Mucosa of descending colon (tissue), 3 donors: ENCODE measurements at regions not wholly inside any gene's neighbourhood (a gene's known extent, or its start where the extent isn't known, plus 50 kb on each side); places are given as distances from the start of the nearest gene placed in this dataset.

ENCODE experiments used
- ATAC-seq: fragments of 200-7000 bp; cut with Tn5 transposase; one replicate; pipeline ENCODE4 v1.9.1; 2020; ENCODE audit warnings: mild to moderate bottlenecking, moderate library complexity
- DNase-seq, 3 donors: peaks; one replicate each; pipeline ENCODE4 v3.0.0-alpha.2; 2020
- H3K36me3 ChIP-seq: fragments of 200-600 bp; one replicate; pipeline ENCODE4 v1.8.0; 2021; ENCODE audit warnings: low read depth, mild to moderate bottlenecking
- H3K4me1 ChIP-seq: fragments of 200-600 bp; one replicate; pipeline ENCODE4 v1.8.0; 2021; ENCODE audit warnings: low read depth, mild to moderate bottlenecking
- H3K4me3 ChIP-seq: fragments of 200-600 bp; one replicate; pipeline ENCODE4 v1.8.0; 2021; ENCODE audit warnings: mild to moderate bottlenecking
- H3K9me3 ChIP-seq: fragments of 200-600 bp; one replicate; pipeline ENCODE4 v1.8.0; 2021; ENCODE audit warnings: mild to moderate bottlenecking
- intact Hi-C, 2 donors: fragments of 100-400 bp; cut with DNase I in 1 of 2; cut with micrococcal nuclease in 1 of 2; formaldehyde crosslinking; loops; one replicate each; pipeline versions ENCODE4 v1.11.0 to v1.11.1; 2022; cut with DNase I, micrococcal nuclease
- TF ChIP-seq, protein P1 (sequence below): fragments of 200-600 bp; IDR thresholded peaks from one replicate; pipeline ENCODE4 v1.8.0; 2022; ENCODE audit warnings: antibody characterized with exemption, mild to moderate bottlenecking
- donor health status: DM: no; HTN: no; CAD: no; lungs with moderate emphysema.
- donor health status: DM: no; HTN: no; CAD: no.
- donor health status: DM: no; HTN: yes; CAD: no.

GRCh38 chr15:70292076-70292760 lies 194.5 kb upstream of the TLE3 start:
- ATAC-seq (no peak), DNase-seq (no peak)
- no peaks in the 10 kb centered on the region for H3K36me3 ChIP-seq
- TF ChIP-seq, protein P1, sequence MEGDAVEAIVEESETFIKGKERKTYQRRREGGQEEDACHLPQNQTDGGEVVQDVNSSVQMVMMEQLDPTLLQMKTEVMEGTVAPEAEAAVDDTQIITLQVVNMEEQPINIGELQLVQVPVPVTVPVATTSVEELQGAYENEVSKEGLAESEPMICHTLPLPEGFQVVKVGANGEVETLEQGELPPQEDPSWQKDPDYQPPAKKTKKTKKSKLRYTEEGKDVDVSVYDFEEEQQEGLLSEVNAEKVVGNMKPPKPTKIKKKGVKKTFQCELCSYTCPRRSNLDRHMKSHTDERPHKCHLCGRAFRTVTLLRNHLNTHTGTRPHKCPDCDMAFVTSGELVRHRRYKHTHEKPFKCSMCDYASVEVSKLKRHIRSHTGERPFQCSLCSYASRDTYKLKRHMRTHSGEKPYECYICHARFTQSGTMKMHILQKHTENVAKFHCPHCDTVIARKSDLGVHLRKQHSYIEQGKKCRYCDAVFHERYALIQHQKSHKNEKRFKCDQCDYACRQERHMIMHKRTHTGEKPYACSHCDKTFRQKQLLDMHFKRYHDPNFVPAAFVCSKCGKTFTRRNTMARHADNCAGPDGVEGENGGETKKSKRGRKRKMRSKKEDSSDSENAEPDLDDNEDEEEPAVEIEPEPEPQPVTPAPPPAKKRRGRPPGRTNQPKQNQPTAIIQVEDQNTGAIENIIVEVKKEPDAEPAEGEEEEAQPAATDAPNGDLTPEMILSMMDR, result no peak
- H3K4me3 ChIP-seq, result no peak overlapping the region
- no peaks in the 10 kb centered on the region for H3K9me3 ChIP-seq
- intact Hi-C loops, result no loop called here
- H3K4me1 ChIP-seq, result no peaks in the 10 kb centered on the region

DNA sequence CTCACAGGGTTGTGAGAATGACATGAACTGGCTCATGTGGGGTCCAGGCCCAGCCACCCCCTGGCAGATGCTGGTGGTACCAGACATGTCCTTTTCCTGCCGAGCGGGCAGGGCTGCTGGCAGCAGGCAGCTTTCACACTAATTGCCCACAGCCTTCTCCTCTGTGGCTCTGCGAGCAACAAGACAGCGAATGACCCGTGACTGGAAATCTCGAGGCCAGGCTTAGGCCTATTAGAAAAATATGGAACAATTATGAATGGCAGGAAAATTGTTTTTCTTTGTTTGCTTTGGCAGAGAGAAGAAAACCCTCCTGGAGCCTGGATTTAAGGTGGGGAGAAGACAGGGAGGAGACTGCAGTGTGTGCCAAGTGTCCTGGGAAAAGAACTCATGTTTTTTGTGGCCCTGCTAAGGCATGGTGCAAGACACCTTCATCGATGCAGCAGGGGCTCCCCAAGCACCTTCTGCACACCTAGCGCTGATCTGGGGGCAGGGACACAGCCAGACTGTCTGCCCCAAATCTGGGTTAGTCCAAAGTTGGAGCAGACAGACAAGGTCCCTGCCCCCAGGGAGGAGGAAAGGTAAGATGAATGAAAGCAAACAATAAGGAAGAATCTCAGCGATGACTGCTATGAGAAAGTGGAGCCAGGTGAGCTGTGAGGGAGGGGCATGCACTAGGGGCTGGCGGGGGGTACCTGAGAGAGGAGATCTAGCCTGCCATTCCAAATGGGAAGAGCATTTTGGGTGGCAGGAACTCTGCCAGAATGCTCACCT lies 193.8 kb upstream of the TLE3 start:
- TF ChIP-seq, protein P1, result no peak
- DNase-seq, result no peak
- Histone ChIP-seq H3K4me3 (no peak overlapping the region), H3K36me3 (no peaks in the 10 kb centered on the region), H3K9me3 (no peaks in the 10 kb centered on the region), H3K4me1 (no peaks in the 10 kb centered on the region)
- intact Hi-C loops, result no loop called here
- no peak for ATAC-seq

- Histone ChIP-seq H3K4me1 (no peaks in the 10 kb centered on the region), H3K36me3 (no peaks in the 10 kb centered on the region), H3K9me3 (no peaks in the 10 kb centered on the region), H3K4me3 (no peak overlapping the region)
- no peak for DNase-seq
- no peak for ATAC-seq
- intact Hi-C loops, result no loop called here
- TF ChIP-seq, protein P1, result no peak
Observed at GRCh38 chr15:70290708-70291107, 193.0 kb upstream of the TLE3 start.

DNA sequence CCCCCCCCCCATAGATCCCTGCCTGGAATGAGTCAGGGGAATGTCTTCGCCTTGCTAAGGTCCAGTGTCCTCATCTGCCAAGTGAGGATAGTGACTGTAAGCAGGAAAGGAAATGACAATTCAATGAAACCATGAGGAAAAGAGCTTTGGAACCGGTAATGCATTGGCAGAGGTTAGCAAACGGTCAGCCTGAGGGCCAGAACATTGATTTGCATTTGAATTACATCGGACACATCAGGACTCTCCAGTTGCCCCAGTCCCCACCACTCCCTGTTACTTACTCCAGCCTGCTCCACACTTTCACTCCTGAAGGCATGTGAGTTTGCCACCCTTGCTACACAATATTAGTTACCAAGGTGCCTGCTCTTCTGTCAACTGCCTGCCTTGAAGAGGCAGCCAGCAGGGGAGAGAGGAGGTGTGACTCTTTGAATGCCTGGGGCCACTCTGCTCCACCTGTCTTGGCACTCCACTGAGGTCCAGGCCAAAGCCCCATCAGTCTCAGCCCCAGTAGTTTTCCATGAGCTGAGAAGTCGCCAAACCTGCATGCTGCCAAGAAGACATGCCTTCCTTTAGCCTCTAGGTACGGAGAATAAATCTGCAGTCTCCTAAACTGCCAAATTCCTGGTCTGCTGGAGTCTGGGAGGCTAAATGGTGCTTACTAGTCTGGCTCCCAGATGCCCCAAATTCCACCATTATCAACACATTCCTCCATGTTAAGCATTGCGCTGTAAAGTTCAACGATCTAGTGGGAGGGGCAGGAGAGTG lies 191.7 kb upstream of the TLE3 start:
- H3K4me1 ChIP-seq, result no peaks in the 10 kb centered on the region
- H3K9me3 ChIP-seq, result no peaks in the 10 kb centered on the region
- H3K36me3 ChIP-seq, result no peaks in the 10 kb centered on the region
- H3K4me3 ChIP-seq, result no peak overlapping the region
- DNase-seq (no peak), ATAC-seq (no peak)
- TF ChIP-seq, protein P1, result no peak
- intact Hi-C loops, result no loop called here

DNA sequence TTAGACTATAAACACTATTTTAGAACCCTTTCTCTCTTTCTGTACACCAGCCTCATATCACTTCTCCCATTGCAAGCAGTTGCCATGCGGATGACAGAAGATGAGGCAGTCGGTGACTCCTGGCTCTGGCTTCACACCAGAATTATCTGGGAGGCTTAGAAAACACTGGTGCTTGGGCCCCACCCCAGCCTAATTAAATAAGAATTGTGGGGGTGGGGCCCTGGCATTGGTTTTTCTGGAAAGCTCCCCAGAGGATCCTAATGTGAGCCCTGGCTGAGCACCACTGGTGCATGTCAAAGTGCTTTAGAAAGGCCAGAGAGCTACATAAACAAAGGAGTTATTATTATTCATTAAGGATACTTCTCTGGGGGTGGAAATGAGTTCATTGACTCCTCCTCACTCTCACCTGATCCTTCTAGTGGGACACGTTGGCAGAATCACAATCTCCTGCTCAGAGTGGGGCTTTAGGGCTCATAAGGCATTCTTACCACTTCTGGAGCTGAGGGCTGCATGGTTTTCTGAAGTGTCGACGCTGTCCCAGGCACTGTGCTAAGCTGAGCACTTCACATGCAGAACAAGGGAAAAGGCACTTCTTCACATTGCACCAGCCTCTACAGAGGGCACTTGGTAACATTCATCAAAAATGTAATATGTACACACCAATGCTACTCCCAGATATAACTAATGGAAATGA lies 188.5 kb upstream of the TLE3 start:
- H3K4me3 ChIP-seq, result no peak overlapping the region
- DNase-seq (no peak), ATAC-seq (no peak)
- intact Hi-C loops, result no loop called here
- TF ChIP-seq, protein P1, result no peak
- H3K36me3 ChIP-seq, result no peaks in the 10 kb centered on the region
- no peaks in the 10 kb centered on the region for H3K9me3 ChIP-seq
- H3K4me1 ChIP-seq, result no peaks in the 10 kb centered on the region
